A549 (cell line): ENCODE measurements at regions not wholly inside any gene's neighbourhood (a gene's known extent, or its start where the extent isn't known, plus 50 kb on each side); places are given as distances from the start of the nearest gene placed in this dataset.

Experiments used
- ATAC-seq, 2 experiments: fragments of 200-7000 bp in 1 of 2; fragments of >200 bp in 1 of 2; cut with Nextera tagmentation in 1 of 2; cut with Tn5 transposase in 1 of 2; 3 replicates each; pipeline versions ENCODE4 v1.8.0 to v1.9.1; 2018 to 2020; ENCODE audit warnings: mild to moderate bottlenecking in 1 of 2, moderate library complexity in 1 of 2
- CTCF ChIA-PET: fragments of 300-600 bp; sonication (Branson Sonifier 250); formaldehyde crosslinking; extraction: SDS; loops from one replicate; lab custom pipeline; 2021; ENCODE audit warnings: antibody characterized with exemption, inconsistent platforms; lab: Yijun Ruan, JAX
- POLR2A ChIA-PET: fragments of 350-600 bp; formaldehyde crosslinking; extraction: SDS; loops from one replicate; lab custom pipeline; 2021; ENCODE audit warnings: antibody characterized with exemption, inconsistent platforms; lab: Yijun Ruan, JAX
- DNase-seq, 2 experiments: peaks; one replicate each; pipeline versions ENCODE4 v3.0.0 to v3.0.0-alpha.2; 2011 to 2016; ENCODE audit warnings: low read depth in 1 of 2, low spot score in 1 of 2
- FAIRE-seq: peaks from 2 replicates; lab custom pipeline; 2011; peaks lifted over from hg19 to GRCh38; lab: Jason Lieb, UNC
- H3K27ac ChIP-seq, 2 experiments: fragments of >200 bp; sonication (Bioruptor Twin); formaldehyde crosslinking; 3 replicates each; pipeline ENCODE4 v1.5.1; 2016 to 2017
- H3K4me1 ChIP-seq: fragments of >200 bp; sonication (Bioruptor Twin); formaldehyde crosslinking; 3 replicates; pipeline ENCODE4 v1.6.1; 2016
- H3K4me2 ChIP-seq: fragments of >200 bp; sonication (Bioruptor Twin); formaldehyde crosslinking; 3 replicates; pipeline ENCODE4 v1.6.1; 2016
- H3K4me3 ChIP-seq: fragments of >200 bp; sonication (Bioruptor Twin); formaldehyde crosslinking; 3 replicates; pipeline ENCODE4 v1.5.1; 2016
- H3K9me3 ChIP-seq: fragments of >200 bp; sonication (Bioruptor Twin); formaldehyde crosslinking; 3 replicates; pipeline ENCODE4 v1.6.1; 2016
- CBX2 ChIP-seq: fragments of 200-600 bp; sonication (generic); IDR thresholded peaks from 2 replicates; pipeline ENCODE4 v1.6.1; 2016; ENCODE audit warnings: low read depth, mild to moderate bottlenecking, borderline replicate concordance
- CBX8 ChIP-seq: fragments of 200-600 bp; sonication (generic); IDR thresholded peaks from 2 replicates; pipeline ENCODE4 v1.6.1; 2016
- CHD4 ChIP-seq: fragments of 200-600 bp; sonication (generic); IDR thresholded peaks from 2 replicates; pipeline ENCODE4 v1.6.1; 2016; ENCODE audit warnings: antibody characterized with exemption, mild to moderate bottlenecking, borderline replicate concordance
- EP300 ChIP-seq, 2 experiments: fragments of >200 bp; sonication (Bioruptor Twin); formaldehyde crosslinking; IDR thresholded peaks; 2 replicates in 1 of 2; 3 replicates in 1 of 2; pipeline ENCODE4 v1.6.1; 2016 to 2017
- FOSB ChIP-seq: fragments of 250-450 bp; sonication (Bioruptor Pico); IDR thresholded peaks from 2 replicates; pipeline ENCODE4 v1.5.0; 2020; ENCODE audit warnings: mild to moderate bottlenecking, moderate library complexity
- FOSL2 ChIP-seq, 2 experiments: fragments of 450-650 bp in 1 of 2; fragments of >200 bp in 1 of 2; sonication (Bioruptor Twin) in 1 of 2; formaldehyde crosslinking; IDR thresholded peaks; 2 replicates each; pipeline versions ENCODE4 v1.5.0 to v1.6.1; 2016 to 2020; ENCODE audit warnings: mild to moderate bottlenecking in 1 of 2, moderate library complexity in 1 of 2
- HEYL ChIP-seq: fragments of 250-450 bp; sonication (Bioruptor Pico); IDR thresholded peaks from 2 replicates; pipeline ENCODE4 v1.8.0; 2021; ENCODE audit warnings: mild to moderate bottlenecking, moderate library complexity
- HOXA7 ChIP-seq: fragments of 250-450 bp; sonication (Bioruptor Pico); IDR thresholded peaks from 2 replicates; pipeline ENCODE4 v1.5.0; 2020; ENCODE audit warnings: mild to moderate bottlenecking, moderate library complexity
- JUN ChIP-seq, 2 experiments: fragments of >200 bp; sonication (Bioruptor Twin); formaldehyde crosslinking; IDR thresholded peaks; 2 replicates in 1 of 2; 3 replicates in 1 of 2; pipeline ENCODE4 v1.6.1; 2016 to 2017
- JUNB ChIP-seq: fragments of >200 bp; sonication (Bioruptor Twin); formaldehyde crosslinking; IDR thresholded peaks from 2 replicates; pipeline ENCODE4 v1.6.1; 2016
- MYC ChIP-seq: IDR thresholded peaks from 2 replicates; pipeline ENCODE4 v1.6.1; 2012; ENCODE audit warnings: mild to moderate bottlenecking, inconsistent platforms, low read length, improper control_type of control experiment, borderline replicate concordance
- NFE2L2 ChIP-seq: fragments of 150-350 bp; conservative IDR thresholded peaks from 2 replicates; pipeline ENCODE4 v1.6.1; 2014; ENCODE audit warnings: low read length
- NPAS2 ChIP-seq: fragments of 250-450 bp; sonication (Bioruptor Pico); IDR thresholded peaks from 2 replicates; pipeline ENCODE4 v1.8.0; 2022; ENCODE audit warnings: mild to moderate bottlenecking, moderate library complexity, borderline replicate concordance
- NR3C1 ChIP-seq: fragments of >200 bp; sonication (Bioruptor Twin); formaldehyde crosslinking; IDR thresholded peaks from 3 replicates; pipeline ENCODE4 v1.6.1; 2017
- PHF8 ChIP-seq: fragments of 200-600 bp; sonication (generic); IDR thresholded peaks from 2 replicates; pipeline ENCODE4 v1.6.1; 2016; ENCODE audit warnings: low read depth, mild to moderate bottlenecking, antibody characterized with exemption, moderate library complexity, borderline replicate concordance
- RAD21 ChIP-seq, 2 experiments: fragments of >200 bp in 1 of 2; sonication (Bioruptor Twin) in 1 of 2; formaldehyde crosslinking in 1 of 2; IDR thresholded peaks in 1 of 2; conservative IDR thresholded peaks in 1 of 2; 2 replicates in 1 of 2; 3 replicates in 1 of 2; pipeline ENCODE4 v1.6.1; 2012 to 2018; ENCODE audit warnings: inconsistent platforms in 1 of 2
- RARB ChIP-seq: fragments of 250-450 bp; sonication (Bioruptor Pico); IDR thresholded peaks from 2 replicates; pipeline ENCODE4 v1.8.0; 2021; ENCODE audit warnings: mild to moderate bottlenecking, moderate library complexity
- RNF2 ChIP-seq: fragments of 200-600 bp; sonication (generic); IDR thresholded peaks from 2 replicates; pipeline ENCODE4 v1.6.1; 2016; ENCODE audit warnings: low read depth, mild to moderate bottlenecking, antibody characterized with exemption, moderate library complexity, borderline replicate concordance
- SREBF2 ChIP-seq: fragments of 450-650 bp; IDR thresholded peaks from 2 replicates; pipeline ENCODE4 v1.6.1; 2014; ENCODE audit warnings: mild to moderate bottlenecking, moderate library complexity
- TFCP2L1 ChIP-seq: fragments of 250-450 bp; sonication (Bioruptor Pico); IDR thresholded peaks from 2 replicates; pipeline ENCODE4 v1.5.0; 2021; ENCODE audit warnings: mild to moderate bottlenecking
- USF2 ChIP-seq: fragments of 450-650 bp; IDR thresholded peaks from 2 replicates; pipeline ENCODE4 v1.6.1; 2014; ENCODE audit warnings: antibody characterized with exemption
- ZSCAN20 ChIP-seq: fragments of 250-450 bp; sonication (Bioruptor Pico); IDR thresholded peaks from 2 replicates; pipeline ENCODE4 v1.8.0; 2022; ENCODE audit warnings: mild to moderate bottlenecking, moderate library complexity
- WGBS: methylation state at CpG from one replicate; pipeline ENCODE4 v1.1.6; 2017; ENCODE audit errors: missing lambda C conversion rate; 5-methylcytosine and 5-hydroxymethylcytosine counted together
- TF ChIP-seq, protein P1 (sequence below): IDR thresholded peaks from 2 replicates; pipeline ENCODE4 v1.6.1; 2012
- TF ChIP-seq, protein P2 (sequence below): fragments of >200 bp; sonication (Bioruptor Twin); formaldehyde crosslinking; IDR thresholded peaks from 3 replicates; pipeline ENCODE4 v1.5.1; 2016

GRCh38 chr18:43883886-43884285 lies 606.6 kb upstream of the SYT4 start:
- no peak for ATAC-seq
- POLR2A ChIA-PET = no interaction called here
- DNase-seq = no peak
- TF ChIP-seq FOSL2 (IDR thresholded peaks at IDR 0.05) = no peak
- no peak for TF ChIP-seq FOSL2 (CRISPR knock-in tag; IDR thresholded peaks at IDR 0.05)
- TF ChIP-seq HEYL (CRISPR knock-in tag) = no peak
- TF ChIP-seq PHF8 = no peak
- no peak for TF ChIP-seq ZSCAN20 (CRISPR knock-in tag)
- TF ChIP-seq FOSB (CRISPR knock-in tag) = no peak
- TF ChIP-seq EP300 (IDR thresholded peaks at IDR 0.05) = no peak
- no peak for TF ChIP-seq JUN (IDR thresholded peaks at IDR 0.05)
- no peak for TF ChIP-seq SREBF2
- TF ChIP-seq USF2 = no peak
- TF ChIP-seq CHD4 = no peak
- no peak for TF ChIP-seq NR3C1
- no peak for TF ChIP-seq NPAS2
- no peak for TF ChIP-seq TFCP2L1 (CRISPR knock-in tag)
- no peak for TF ChIP-seq RARB (CRISPR knock-in tag)
- TF ChIP-seq RAD21 (conservative IDR thresholded peaks at IDR 0.05 in 1 of 2, IDR thresholded peaks at IDR 0.05 in 1 of 2) = no peak
- TF ChIP-seq RNF2 = no peak
- TF ChIP-seq NFE2L2 = no peak
- H3K27ac ChIP-seq = no peak overlapping the region
- CTCF ChIA-PET = no interaction called here
- no peak for FAIRE-seq
- H3K4me2 ChIP-seq = no peak overlapping the region
- no peaks in the 10 kb centered on the region for H3K9me3 ChIP-seq
- no peaks in the 10 kb centered on the region for H3K4me1 ChIP-seq
- no peak overlapping the region for H3K4me3 ChIP-seq

GRCh38 chr18:43886341-43886740 lies 609.1 kb upstream of the SYT4 start:
- DNase-seq = no peak
- ATAC-seq = no peak
- Histone ChIP-seq H3K4me1 (no peaks in the 10 kb centered on the region), H3K4me3 (no peak overlapping the region), H3K27ac (no peak overlapping the region), H3K4me2 (no peak overlapping the region), H3K9me3 (no peaks in the 10 kb centered on the region)
- no peak for FAIRE-seq
- TF ChIP-seq MYC (no peak), SREBF2 (no peak)
- TF ChIP-seq, protein P1, sequence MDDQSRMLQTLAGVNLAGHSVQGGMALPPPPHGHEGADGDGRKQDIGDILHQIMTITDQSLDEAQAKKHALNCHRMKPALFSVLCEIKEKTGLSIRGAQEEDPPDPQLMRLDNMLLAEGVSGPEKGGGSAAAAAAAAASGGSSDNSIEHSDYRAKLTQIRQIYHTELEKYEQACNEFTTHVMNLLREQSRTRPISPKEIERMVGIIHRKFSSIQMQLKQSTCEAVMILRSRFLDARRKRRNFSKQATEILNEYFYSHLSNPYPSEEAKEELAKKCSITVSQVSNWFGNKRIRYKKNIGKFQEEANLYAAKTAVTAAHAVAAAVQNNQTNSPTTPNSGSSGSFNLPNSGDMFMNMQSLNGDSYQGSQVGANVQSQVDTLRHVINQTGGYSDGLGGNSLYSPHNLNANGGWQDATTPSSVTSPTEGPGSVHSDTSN = no peak
- 18% methylated on average over 1 of the region's 1 CpG for WGBS
- ChIA-PET CTCF (no interaction called here), POLR2A (no interaction called here)

DNA sequence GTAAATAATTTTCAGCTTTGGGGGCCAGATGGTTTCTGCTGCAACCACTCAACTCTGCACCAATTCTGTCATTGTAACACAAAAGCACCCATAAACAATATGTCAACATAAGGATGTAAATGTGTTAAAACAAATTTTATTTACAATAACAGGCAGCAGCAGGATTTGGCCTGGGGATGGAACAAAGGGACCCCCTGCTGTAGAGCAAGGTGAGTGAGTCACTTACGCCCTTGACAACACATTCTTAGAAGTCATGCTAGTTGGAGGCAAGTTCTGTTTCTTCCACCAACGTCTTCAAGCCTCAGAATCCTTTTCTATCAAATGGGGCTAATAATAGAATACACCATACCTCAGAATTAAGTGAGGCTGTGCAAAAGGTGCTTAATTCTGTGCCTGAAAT lies 610.2 kb upstream of the SYT4 start:
- CTCF ChIA-PET = interaction anchor here (0.6 kb wide), 1 partner anchor 111 kb away, joined by 3 read pairs; no protein-coding TSS in a partner anchor
- H3K4me2 ChIP-seq = no peak overlapping the region
- no peaks in the 10 kb centered on the region for H3K4me1 ChIP-seq
- 0% methylated on average over 2 of the region's 2 CpGs for WGBS
- no peak overlapping the region for H3K27ac ChIP-seq
- TF ChIP-seq HOXA7 (CRISPR knock-in tag) (no peak), CBX2 (no peak), CBX8 (no peak), JUNB (no peak)
- TF ChIP-seq, protein P2, sequence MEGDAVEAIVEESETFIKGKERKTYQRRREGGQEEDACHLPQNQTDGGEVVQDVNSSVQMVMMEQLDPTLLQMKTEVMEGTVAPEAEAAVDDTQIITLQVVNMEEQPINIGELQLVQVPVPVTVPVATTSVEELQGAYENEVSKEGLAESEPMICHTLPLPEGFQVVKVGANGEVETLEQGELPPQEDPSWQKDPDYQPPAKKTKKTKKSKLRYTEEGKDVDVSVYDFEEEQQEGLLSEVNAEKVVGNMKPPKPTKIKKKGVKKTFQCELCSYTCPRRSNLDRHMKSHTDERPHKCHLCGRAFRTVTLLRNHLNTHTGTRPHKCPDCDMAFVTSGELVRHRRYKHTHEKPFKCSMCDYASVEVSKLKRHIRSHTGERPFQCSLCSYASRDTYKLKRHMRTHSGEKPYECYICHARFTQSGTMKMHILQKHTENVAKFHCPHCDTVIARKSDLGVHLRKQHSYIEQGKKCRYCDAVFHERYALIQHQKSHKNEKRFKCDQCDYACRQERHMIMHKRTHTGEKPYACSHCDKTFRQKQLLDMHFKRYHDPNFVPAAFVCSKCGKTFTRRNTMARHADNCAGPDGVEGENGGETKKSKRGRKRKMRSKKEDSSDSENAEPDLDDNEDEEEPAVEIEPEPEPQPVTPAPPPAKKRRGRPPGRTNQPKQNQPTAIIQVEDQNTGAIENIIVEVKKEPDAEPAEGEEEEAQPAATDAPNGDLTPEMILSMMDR = no peak
- TF ChIP-seq, all 56 proteins: peak for 0
- ATAC-seq = no peak
- no peaks in the 10 kb centered on the region for H3K9me3 ChIP-seq
- no peak for FAIRE-seq
- POLR2A ChIA-PET = no interaction called here
- H3K4me3 ChIP-seq = no peak overlapping the region
- DNase-seq = no peak
